GM18873 (cell line): ENCODE measurements at regions not wholly inside any gene's neighbourhood (a gene's known extent, or its start where the extent isn't known, plus 50 kb on each side); places are given as distances from the start of the nearest gene placed in this dataset.
"Not testable (repeated sequence)": the region's sequence is repeated elsewhere in the genome, so short reads cannot be mapped to it uniquely, and the experiment has no call there.

Experiments used
- ATAC-seq: cut with Tn5 transposase; IDR thresholded peaks from one replicate; pipeline ENCODE4 v1.9.1; 2021; ENCODE audit warnings: mild to moderate bottlenecking, moderate library complexity, moderate number of reproducible peaks; ENCODE audit not compliant: unreplicated experiment, low FRiP score

GRCh38 chr10:84903320-84903719 is 574.9 kb downstream of the CCSER2 start:
- no peak for ATAC-seq

GRCh38 chr10:84907461-84908009 is 579.1 kb downstream of the CCSER2 start:
- no peak for ATAC-seq

- no peak for ATAC-seq
Observed at GRCh38 chr10:84908491-84908890, 580.1 kb downstream of the CCSER2 start.

- no peak for ATAC-seq
Observed at GRCh38 chr10:84921701-84922100, 593.3 kb downstream of the CCSER2 start.

DNA sequence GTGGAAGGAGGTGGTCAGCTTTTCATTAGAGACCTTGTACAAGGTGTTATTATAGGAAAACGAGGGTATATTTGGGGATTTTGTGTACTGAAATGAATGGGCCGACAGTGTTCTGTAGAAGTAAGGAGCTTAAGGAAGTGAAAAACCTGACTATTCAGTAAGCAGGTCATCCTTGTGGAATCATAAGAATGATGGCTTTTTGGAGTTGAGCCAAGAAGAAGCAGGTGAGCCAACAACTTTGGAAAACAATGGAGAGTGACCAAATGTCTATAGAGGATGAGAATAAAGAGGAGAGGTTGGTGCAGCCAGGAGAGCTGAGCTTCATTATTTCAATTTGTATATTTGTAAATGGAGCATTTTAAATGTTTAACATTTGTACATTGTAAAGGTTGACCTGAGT is 595.7 kb downstream of the CCSER2 start:
- no peak for ATAC-seq

GRCh38 chr10:84925495-84925894 is 597.1 kb downstream of the CCSER2 start:
- ATAC-seq, result no peak

GRCh38 chr10:84933402-84933801 is 605.0 kb downstream of the CCSER2 start:
- ATAC-seq, result no peak

- ATAC-seq, result no peak
Observed at GRCh38 chr10:84935772-84936171, 607.4 kb downstream of the CCSER2 start.

GRCh38 chr10:84938117-84938905 is 609.9 kb downstream of the CCSER2 start:
- no peak for ATAC-seq

DNA sequence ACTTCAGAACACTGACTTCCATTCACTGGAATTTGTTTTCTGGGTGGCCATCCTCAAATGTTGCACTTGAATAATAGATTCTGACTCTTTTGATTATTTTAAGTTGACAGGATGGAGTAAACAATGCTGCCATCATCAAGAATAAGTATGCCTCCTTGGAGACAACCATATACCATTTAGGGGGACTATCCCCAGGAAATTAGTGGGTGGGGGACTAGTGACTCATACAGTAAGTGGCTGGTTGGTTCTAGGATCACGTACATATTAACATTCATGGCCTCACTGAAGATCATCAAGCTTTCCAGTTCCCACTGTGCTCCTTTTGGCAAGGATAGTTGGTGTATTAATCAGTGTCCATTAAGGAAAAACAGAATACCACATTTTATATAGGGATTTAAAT is 615.2 kb downstream of the CCSER2 start:
- ATAC-seq, result no peak

DNA sequence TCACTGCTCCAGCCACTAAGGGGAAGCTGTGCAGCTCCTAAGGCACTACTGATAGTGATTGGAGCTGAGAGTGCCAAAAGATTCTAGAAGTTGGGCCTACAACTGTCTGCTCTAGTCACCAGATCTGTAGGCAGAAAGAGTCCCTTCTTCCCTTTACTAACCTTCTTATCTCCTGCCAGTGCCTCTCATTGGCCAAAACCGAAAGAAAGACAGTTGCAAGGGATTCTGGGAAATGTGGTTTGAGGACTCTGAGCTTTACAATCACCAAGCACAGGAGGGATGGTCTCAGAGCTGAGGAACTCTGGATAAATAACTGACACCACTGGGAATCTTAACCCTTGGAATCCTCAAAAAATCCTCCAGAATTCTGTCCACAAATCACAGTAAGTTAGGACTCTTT is 615.8 kb downstream of the CCSER2 start:
- no peak for ATAC-seq

GRCh38 chr10:84945791-84946190 is 617.4 kb downstream of the CCSER2 start:
- no peak for ATAC-seq

GRCh38 chr10:84946904-84947303 is 618.5 kb downstream of the CCSER2 start:
- ATAC-seq, result no peak

DNA sequence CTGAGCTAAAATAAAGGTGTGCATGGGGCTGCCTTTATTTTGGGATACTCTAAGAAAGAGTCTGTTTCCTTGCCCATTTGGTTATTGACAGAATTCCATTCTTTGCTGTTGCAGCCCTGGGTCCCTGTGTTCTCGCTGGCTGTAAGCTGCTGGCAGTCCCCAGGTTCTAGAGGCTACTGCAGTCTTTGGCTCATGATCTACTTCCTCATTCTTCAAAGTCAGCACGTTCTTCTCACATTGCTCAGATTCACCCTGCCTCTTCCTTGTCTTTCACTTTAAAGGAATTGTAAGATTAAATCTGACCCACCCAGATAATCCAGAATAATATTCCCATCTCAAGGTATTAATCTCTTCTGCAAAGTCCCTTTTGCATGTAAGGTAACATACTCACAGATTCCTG is 620.3 kb downstream of the CCSER2 start:
- ATAC-seq, result no peak

GRCh38 chr10:84951616-84952015 is 623.2 kb downstream of the CCSER2 start:
- no peak for ATAC-seq

GRCh38 chr10:84957427-84957826 is 629.0 kb downstream of the CCSER2 start:
- no peak for ATAC-seq

DNA sequence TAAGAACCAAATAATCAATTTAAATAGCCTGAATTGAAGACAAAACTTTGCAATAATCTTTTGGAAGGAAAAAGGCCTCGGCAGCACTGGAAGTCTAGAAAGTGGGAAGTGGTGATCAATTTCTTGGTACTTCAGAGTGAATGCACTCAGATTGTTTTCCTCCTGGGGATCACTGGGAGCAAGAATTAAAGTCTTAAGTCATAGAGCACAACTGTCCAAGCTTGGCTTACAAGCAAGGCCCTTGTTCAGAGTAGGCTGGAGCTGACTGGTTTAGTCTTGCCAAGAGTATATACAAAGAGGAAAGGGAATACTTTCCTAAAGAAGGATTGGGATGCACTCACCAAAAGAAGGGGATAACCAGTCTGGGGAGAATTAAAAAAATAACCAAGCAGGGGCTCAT is 637.1 kb downstream of the CCSER2 start:
- no peak for ATAC-seq

DNA sequence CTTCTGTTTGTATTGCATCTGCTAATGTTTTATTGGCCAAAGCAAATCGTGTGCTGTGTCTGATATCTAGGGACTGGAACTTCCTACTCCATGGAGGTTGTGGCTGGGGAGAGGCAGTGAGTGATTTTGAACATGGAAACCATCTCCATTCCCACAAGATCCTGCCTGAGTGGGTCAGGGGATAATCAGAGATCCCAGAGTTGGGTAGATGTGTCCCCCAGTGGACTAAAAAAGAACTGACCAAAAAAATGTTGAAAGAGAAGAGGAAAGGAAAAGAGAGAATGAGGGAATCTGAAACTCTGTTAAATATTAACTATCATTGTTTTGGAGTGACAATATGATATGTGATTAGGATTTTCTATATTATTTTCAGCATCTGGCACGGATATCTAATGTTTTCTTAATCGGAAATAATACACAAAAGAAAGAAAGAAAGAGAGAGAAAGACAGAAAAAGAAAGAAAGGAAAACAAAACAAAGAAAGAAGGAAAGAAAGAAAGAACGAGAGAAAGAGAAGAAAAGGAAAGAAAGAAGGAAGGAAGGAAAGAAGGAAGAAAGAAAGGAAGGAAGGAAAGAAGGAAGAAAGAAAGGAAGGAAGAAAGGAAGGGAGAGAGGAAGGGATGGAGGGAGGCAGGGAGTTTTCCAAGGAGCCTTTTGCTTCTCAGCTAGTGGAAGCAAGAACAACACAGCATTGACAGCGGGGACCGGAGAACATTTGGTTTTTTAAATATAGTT is 638.5 kb downstream of the CCSER2 start:
- ATAC-seq, result no peak

GRCh38 chr10:84969297-84969696 is 640.9 kb downstream of the CCSER2 start:
- ATAC-seq, result not testable (repeated sequence)

DNA sequence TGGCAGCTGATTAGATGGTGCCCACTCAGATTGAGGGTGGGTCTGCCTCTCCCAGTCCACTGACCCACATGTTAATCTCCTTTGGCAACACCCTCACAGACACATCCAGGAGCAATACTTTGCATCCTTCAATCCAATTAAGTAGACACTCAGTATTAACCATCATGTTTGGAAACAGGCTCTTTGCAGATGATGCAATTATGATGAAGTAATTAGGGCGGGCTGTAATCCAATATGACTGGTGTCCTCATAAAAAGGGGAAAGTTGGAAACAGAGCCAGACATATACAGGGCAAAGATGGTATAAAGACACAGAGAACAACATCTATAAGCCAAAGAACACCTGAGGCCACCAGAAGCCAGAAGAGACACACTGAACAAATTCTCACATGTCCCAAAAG is 658.6 kb downstream of the CCSER2 start:
- no peak for ATAC-seq

DNA sequence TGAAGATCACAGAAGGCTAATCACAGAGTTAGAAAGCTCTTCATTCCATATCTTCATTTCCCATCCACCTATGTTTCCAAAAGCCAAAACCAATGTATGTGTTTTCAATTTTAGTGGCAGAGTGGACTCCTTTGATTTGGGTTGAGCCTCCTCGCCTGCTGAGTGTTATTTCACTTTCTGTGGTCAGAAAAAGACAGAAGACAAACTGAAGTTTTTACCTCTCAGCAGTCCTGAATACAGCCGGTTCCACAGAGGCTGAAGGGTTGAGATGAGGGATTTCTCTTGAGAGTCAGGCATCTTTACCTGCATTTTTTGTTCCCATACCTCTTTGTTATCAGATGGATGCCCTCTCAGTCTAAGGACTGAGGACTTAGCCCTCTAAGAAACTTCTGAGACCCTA is 659.6 kb downstream of the CCSER2 start:
- no peak for ATAC-seq

- no peak for ATAC-seq
Observed at GRCh38 chr10:84990713-84991112, 662.3 kb downstream of the CCSER2 start.
